BE2C (cell line): ENCODE measurements at regions not wholly inside any gene's neighbourhood (a gene's known extent, or its start where the extent isn't known, plus 50 kb on each side); places are given as distances from the start of the nearest gene placed in this dataset.

ENCODE experiments used
- DNase-seq: peaks from one replicate; pipeline ENCODE4 v3.0.0-alpha.2; 2020
- H3K27me3 ChIP-seq: fragments of 250-450 bp; sonication (Bioruptor Pico); 2 replicates; pipeline ENCODE4 v1.5.1; 2020; ENCODE audit warnings: mild to moderate bottlenecking
- H3K36me3 ChIP-seq: fragments of 250-450 bp; sonication (Bioruptor Pico); 2 replicates; pipeline ENCODE4 v1.5.1; 2020; ENCODE audit warnings: mild to moderate bottlenecking
- H3K4me1 ChIP-seq: fragments of 250-450 bp; sonication (Bioruptor Pico); 2 replicates; pipeline ENCODE4 v1.5.1; 2020
- H3K4me3 ChIP-seq: 2 replicates; pipeline ENCODE4 v1.5.1; 2011; ENCODE audit warnings: low read depth, low read length
- H3K9me3 ChIP-seq: fragments of 250-450 bp; sonication (Bioruptor Pico); 2 replicates; pipeline ENCODE4 v1.5.1; 2020
- TF ChIP-seq, protein P1 (sequence below): IDR thresholded peaks from 2 replicates; pipeline ENCODE4 v1.5.1; 2012; ENCODE audit warnings: mild to moderate bottlenecking, low read depth, low read length

DNA sequence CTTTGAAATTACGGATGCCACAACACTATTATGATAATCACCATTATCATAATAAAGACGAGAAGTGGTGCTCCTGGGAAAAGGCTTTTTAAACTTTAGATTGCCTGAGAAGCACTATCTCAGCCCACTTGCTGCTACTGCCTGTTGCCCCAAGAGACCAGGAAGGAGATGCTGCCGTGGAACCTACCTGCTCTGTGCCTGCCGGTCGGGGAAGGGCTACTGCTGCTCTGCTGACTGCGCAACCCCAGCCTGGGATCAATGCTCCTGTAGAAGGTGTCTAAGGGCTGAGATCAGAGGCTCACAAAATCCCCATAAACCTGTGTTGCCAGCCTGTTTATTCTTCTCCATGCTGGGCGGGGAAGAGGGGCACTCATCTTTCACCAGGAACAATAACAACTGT, 145.3 kb upstream of the VCX3B start:
- Histone ChIP-seq H3K36me3 (no peaks in the 10 kb centered on the region), H3K9me3 (no peaks in the 10 kb centered on the region), H3K27me3 (no peaks in the 10 kb centered on the region), H3K4me1 (no peaks in the 10 kb centered on the region), H3K4me3 (no peak overlapping the region)
- TF ChIP-seq, protein P1, sequence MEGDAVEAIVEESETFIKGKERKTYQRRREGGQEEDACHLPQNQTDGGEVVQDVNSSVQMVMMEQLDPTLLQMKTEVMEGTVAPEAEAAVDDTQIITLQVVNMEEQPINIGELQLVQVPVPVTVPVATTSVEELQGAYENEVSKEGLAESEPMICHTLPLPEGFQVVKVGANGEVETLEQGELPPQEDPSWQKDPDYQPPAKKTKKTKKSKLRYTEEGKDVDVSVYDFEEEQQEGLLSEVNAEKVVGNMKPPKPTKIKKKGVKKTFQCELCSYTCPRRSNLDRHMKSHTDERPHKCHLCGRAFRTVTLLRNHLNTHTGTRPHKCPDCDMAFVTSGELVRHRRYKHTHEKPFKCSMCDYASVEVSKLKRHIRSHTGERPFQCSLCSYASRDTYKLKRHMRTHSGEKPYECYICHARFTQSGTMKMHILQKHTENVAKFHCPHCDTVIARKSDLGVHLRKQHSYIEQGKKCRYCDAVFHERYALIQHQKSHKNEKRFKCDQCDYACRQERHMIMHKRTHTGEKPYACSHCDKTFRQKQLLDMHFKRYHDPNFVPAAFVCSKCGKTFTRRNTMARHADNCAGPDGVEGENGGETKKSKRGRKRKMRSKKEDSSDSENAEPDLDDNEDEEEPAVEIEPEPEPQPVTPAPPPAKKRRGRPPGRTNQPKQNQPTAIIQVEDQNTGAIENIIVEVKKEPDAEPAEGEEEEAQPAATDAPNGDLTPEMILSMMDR, result no peak
- no peak for DNase-seq

DNA sequence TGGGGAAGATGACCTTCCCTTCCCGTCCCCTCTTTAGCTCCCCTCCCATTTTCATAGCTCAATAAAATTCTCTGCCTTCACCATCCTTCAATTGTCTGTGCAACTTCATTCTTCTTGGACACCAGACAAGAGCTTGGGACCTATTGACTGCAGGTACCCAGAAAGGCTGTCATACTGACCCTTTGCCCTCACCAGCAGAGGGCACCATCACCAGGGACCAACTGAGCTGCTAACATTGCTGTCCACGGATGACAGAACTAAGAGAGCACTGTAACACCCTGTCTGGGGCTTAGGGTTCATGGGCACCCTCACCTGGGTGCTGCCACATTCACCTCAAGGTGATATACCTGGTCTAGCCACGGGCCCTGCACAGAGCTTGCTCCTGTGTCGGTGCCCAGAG, 141.3 kb upstream of the VCX3B start:
- Histone ChIP-seq H3K27me3 (no peaks in the 10 kb centered on the region), H3K9me3 (no peaks in the 10 kb centered on the region), H3K36me3 (no peaks in the 10 kb centered on the region), H3K4me3 (no peak overlapping the region), H3K4me1 (no peaks in the 10 kb centered on the region)
- TF ChIP-seq, protein P1, result 0 out of 2 replicates have a peak, but pooled peaks have one; percentile 15
- DNase-seq, result no peak

GRCh38 chrX:8341814-8342590, 122.6 kb upstream of the VCX3B start:
- DNase-seq, result no peak
- TF ChIP-seq, protein P1, result no peak
- Histone ChIP-seq H3K4me3 (no peak overlapping the region), H3K4me1 (no peaks in the 10 kb centered on the region), H3K27me3 (no peaks in the 10 kb centered on the region), H3K9me3 (no peaks in the 10 kb centered on the region), H3K36me3 (no peaks in the 10 kb centered on the region)

DNA sequence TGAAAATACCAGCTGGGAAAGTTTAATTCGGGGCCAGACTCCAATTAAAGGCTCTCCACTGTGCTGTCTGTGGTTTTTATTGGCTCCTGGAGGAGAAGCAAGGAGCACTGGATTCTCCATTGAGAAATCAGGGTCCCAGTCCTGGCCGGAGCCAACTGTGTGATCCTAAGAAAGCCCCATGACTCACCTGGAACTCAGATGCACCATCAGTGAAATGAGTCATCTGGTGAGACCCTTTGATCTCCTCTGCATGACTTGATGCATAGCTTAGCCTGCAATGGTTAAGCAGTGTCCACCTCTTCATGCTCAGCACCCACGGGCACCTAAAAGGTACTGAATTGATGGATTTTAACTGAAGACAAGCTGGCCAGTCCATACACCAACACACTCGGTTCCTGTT, 119.2 kb upstream of the VCX3B start:
- Histone ChIP-seq H3K9me3 (no peaks in the 10 kb centered on the region), H3K27me3 (no peaks in the 10 kb centered on the region), H3K4me1 (no peaks in the 10 kb centered on the region), H3K36me3 (no peaks in the 10 kb centered on the region), H3K4me3 (no peak overlapping the region)
- TF ChIP-seq, protein P1, result no peak
- no peak for DNase-seq

DNA sequence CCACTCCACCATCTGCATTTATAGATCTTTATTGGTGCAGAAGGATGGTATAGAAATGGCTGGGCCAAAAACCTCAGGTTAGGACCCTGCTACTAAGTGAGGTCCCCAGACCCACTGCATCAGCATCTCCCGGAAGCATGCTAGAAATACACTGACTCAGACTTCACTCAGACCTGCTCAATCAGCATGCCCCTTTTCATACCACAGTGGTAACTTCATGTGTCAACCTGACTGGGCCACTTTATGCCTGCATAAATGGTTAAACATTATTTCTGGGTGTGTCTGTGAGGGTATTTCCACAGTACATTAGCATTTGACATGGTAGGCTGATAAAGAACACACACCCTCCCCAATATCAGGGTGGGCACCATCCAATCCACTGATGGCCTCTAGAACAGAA, 118.6 kb upstream of the VCX3B start:
- H3K9me3 ChIP-seq, result no peaks in the 10 kb centered on the region
- H3K27me3 ChIP-seq, result no peaks in the 10 kb centered on the region
- TF ChIP-seq, protein P1, result no peak
- no peaks in the 10 kb centered on the region for H3K36me3 ChIP-seq
- H3K4me1 ChIP-seq, result no peaks in the 10 kb centered on the region
- DNase-seq, result no peak
- H3K4me3 ChIP-seq, result no peak overlapping the region

- TF ChIP-seq, protein P1, result no peak
- H3K4me1 ChIP-seq, result no peaks in the 10 kb centered on the region
- H3K36me3 ChIP-seq, result no peaks in the 10 kb centered on the region
- no peaks in the 10 kb centered on the region for H3K9me3 ChIP-seq
- DNase-seq, result no peak
- H3K4me3 ChIP-seq, result no peak overlapping the region
- H3K27me3 ChIP-seq, result no peaks in the 10 kb centered on the region
These were observed 117.7 kb upstream of the VCX3B start for GRCh38 chrX:8346892-8347291.
